ENCODE measurements at regions not wholly inside any gene's neighbourhood (a gene's known extent, or its start where the extent isn't known, plus 50 kb on each side); places are given as distances from the start of the nearest gene placed in this dataset.

GRCh38 chr7:54678763-54679489 is 80.1 kb downstream of the SEC61G start:
- no peaks in the 10 kb centered on the region for H3K9me3 ChIP-seq
- intact Hi-C loops (cut with DNase I; ENCODE audit: low total_unique reads) = no loop called here
- no peak overlapping the region for H3K4me3 ChIP-seq
- DNase-seq = no peak
- no peaks in the 10 kb centered on the region for H3K27me3 ChIP-seq
- H3K36me3 ChIP-seq = no peaks in the 10 kb centered on the region
- H3K4me1 ChIP-seq = no peaks in the 10 kb centered on the region
- no peak overlapping the region for H3K27ac ChIP-seq
- TF ChIP-seq EP300 (IDR thresholded peaks at IDR 0.05) (no peak), POLR2A (IDR thresholded peaks at IDR 0.05) (no peak), POLR2AphosphoS5 (IDR thresholded peaks at IDR 0.05) (no peak), CTCF (IDR thresholded peaks at IDR 0.05) (no peak)
- 88 to 92% (median 89%) methylated on average over 6 of the region's 6 CpGs for WGBS, 5 donors

GRCh38 chr7:54674891-54675290 is 84.1 kb downstream of the SEC61G start:
- Histone ChIP-seq H3K27me3 (peaks cover 0 to 2% (median 0%) of the 10 kb centered on the region in 3 donors), H3K4me3 (no peak overlapping the region), H3K36me3 (no peaks in the 10 kb centered on the region), H3K9me3 (no peaks in the 10 kb centered on the region), H3K4me1 (no peaks in the 10 kb centered on the region), H3K27ac (no peak overlapping the region)
- DNase-seq = no peak
- WGBS, 5 donors = 77 to 91% (median 88%) methylated on average over 3 of the region's 3 CpGs
- intact Hi-C loops (cut with DNase I; ENCODE audit: low total_unique reads) = no loop called here
- TF ChIP-seq POLR2A (IDR thresholded peaks at IDR 0.05) (no peak), POLR2AphosphoS5 (IDR thresholded peaks at IDR 0.05) (no peak), EP300 (IDR thresholded peaks at IDR 0.05) (no peak), CTCF (IDR thresholded peaks at IDR 0.05) (no peak)

GRCh38 chr7:54672519-54672918 is 86.5 kb downstream of the SEC61G start:
- Histone ChIP-seq H3K9me3 (no peaks in the 10 kb centered on the region), H3K4me3 (no peak overlapping the region), H3K27me3 (peaks cover 0 to 7% (median 0%) of the 10 kb centered on the region in 3 donors), H3K4me1 (no peaks in the 10 kb centered on the region), H3K27ac (no peak overlapping the region), H3K36me3 (no peaks in the 10 kb centered on the region)
- no peak for DNase-seq
- TF ChIP-seq POLR2AphosphoS5 (IDR thresholded peaks at IDR 0.05) (no peak), EP300 (IDR thresholded peaks at IDR 0.05) (no peak), CTCF (IDR thresholded peaks at IDR 0.05) (no peak), POLR2A (IDR thresholded peaks at IDR 0.05) (no peak)
- intact Hi-C loops (cut with DNase I; ENCODE audit: low total_unique reads) = no loop called here
- 77 to 87% (median 81%) methylated on average over 4 of the region's 4 CpGs for WGBS, 5 donors

- H3K4me3 ChIP-seq = peak overlapping the region; percentile 36 to 45 (median 40)
- WGBS, 5 donors = 5 to 8% (median 6%) methylated on average over 49 to 62 of the region's 62 CpGs
- no peak overlapping the region for H3K27ac ChIP-seq
- H3K4me1 ChIP-seq = peaks cover 0 to 12% (median 11%) of the 10 kb centered on the region in 4 donors
- TF ChIP-seq POLR2AphosphoS5 (IDR thresholded peaks at IDR 0.05) (no peak), CTCF (IDR thresholded peaks at IDR 0.05) (peak in 1 of 7 experiments; percentile 7), POLR2A (IDR thresholded peaks at IDR 0.05) (no peak)
- H3K9me3 ChIP-seq = no peaks in the 10 kb centered on the region
- DNase-seq = peak; percentile 31 to 85
- intact Hi-C loops (cut with DNase I; ENCODE audit: low total_unique reads) = no loop called here
- peaks cover 0 to 53% (median 29%) of the 10 kb centered on the region in 3 donors for H3K27me3 ChIP-seq
- no peaks in the 10 kb centered on the region for H3K36me3 ChIP-seq
These were observed 94.5 kb downstream of the SEC61G start for GRCh38 chr7:54664235-54665228.

Measured in stomach (tissue), 8 donors.